ENCODE measurements at regions not wholly inside any gene's neighbourhood (a gene's known extent, or its start where the extent isn't known, plus 50 kb on each side); places are given as distances from the start of the nearest gene placed in this dataset.

DNA sequence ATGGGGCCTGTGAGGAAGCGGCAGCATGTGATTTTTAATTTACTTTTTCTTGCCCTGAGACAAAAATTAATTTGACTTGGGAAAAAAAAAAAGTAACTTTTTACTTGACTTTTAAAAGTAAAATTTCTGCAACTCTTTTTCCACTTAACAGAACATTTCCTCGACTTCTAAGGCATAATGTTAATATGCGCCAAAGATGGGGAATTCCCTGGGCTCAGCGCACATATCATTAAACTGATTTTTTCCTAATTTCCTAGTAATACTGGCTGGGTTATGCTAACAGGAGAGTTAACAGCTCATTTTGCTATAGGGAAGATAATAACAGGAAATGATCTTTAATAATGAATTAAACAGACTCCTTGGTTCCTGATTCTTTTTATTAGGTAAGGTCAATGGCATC is 120.6 kb upstream of the CDH5 start:
- Mint-ChIP-seq H3K36me3 (no peaks in the 10 kb centered on the region), H3K9me3 (no peaks in the 10 kb centered on the region), H3K4me3 (no peak overlapping the region), H3K27ac (no peak overlapping the region), H3K27me3 (ENCODE audit: low read depth) (no peaks in the 10 kb centered on the region; the same call in 1 of the 2 replicates), H3K4me1 (peaks cover 4% of the 10 kb centered on the region)
- ATAC-seq, result no peak
- TF ChIP-seq ZNF416 (CRISPR knock-in tag; IDR thresholded peaks at IDR 0.05) (no peak), TP53 (CRISPR knock-in tag; IDR thresholded peaks at IDR 0.05) (no peak), ZNF138 (CRISPR knock-in tag; conservative IDR thresholded peaks at IDR 0.05) (no peak), FOXP1 (CRISPR knock-in tag; IDR thresholded peaks at IDR 0.05; ENCODE audit: borderline replicate concordance) (no peak), GRHL2 (CRISPR knock-in tag; IDR thresholded peaks at IDR 0.05; ENCODE audit: insufficient replicate concordance, severe bottlenecking) (no peak), RORB (CRISPR knock-in tag; IDR thresholded peaks at IDR 0.05) (no peak), FOXK1 (CRISPR knock-in tag; IDR thresholded peaks at IDR 0.05) (no peak), GABPB1 (CRISPR knock-in tag; IDR thresholded peaks at IDR 0.05) (no peak), NR2C2 (CRISPR knock-in tag; IDR thresholded peaks at IDR 0.05) (no peak), HMGA2 (CRISPR knock-in tag; IDR thresholded peaks at IDR 0.05) (no peak), MXD4 (CRISPR knock-in tag; IDR thresholded peaks at IDR 0.05; ENCODE audit: borderline replicate concordance) (no peak), JUN (CRISPR knock-in tag; IDR thresholded peaks at IDR 0.05) (no peak)
- TF ChIP-seq, protein P1, sequence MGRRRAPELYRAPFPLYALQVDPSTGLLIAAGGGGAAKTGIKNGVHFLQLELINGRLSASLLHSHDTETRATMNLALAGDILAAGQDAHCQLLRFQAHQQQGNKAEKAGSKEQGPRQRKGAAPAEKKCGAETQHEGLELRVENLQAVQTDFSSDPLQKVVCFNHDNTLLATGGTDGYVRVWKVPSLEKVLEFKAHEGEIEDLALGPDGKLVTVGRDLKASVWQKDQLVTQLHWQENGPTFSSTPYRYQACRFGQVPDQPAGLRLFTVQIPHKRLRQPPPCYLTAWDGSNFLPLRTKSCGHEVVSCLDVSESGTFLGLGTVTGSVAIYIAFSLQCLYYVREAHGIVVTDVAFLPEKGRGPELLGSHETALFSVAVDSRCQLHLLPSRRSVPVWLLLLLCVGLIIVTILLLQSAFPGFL (CRISPR knock-in tag; IDR thresholded peaks at IDR 0.05; ENCODE audit: borderline replicate concordance), result no peak
- TF ChIP-seq, protein P2, sequence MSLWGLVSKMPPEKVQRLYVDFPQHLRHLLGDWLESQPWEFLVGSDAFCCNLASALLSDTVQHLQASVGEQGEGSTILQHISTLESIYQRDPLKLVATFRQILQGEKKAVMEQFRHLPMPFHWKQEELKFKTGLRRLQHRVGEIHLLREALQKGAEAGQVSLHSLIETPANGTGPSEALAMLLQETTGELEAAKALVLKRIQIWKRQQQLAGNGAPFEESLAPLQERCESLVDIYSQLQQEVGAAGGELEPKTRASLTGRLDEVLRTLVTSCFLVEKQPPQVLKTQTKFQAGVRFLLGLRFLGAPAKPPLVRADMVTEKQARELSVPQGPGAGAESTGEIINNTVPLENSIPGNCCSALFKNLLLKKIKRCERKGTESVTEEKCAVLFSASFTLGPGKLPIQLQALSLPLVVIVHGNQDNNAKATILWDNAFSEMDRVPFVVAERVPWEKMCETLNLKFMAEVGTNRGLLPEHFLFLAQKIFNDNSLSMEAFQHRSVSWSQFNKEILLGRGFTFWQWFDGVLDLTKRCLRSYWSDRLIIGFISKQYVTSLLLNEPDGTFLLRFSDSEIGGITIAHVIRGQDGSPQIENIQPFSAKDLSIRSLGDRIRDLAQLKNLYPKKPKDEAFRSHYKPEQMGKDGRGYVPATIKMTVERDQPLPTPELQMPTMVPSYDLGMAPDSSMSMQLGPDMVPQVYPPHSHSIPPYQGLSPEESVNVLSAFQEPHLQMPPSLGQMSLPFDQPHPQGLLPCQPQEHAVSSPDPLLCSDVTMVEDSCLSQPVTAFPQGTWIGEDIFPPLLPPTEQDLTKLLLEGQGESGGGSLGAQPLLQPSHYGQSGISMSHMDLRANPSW (CRISPR knock-in tag; conservative IDR thresholded peaks at IDR 0.05; ENCODE audit: low read depth), result no peak
- TF ChIP-seq, protein P3, sequence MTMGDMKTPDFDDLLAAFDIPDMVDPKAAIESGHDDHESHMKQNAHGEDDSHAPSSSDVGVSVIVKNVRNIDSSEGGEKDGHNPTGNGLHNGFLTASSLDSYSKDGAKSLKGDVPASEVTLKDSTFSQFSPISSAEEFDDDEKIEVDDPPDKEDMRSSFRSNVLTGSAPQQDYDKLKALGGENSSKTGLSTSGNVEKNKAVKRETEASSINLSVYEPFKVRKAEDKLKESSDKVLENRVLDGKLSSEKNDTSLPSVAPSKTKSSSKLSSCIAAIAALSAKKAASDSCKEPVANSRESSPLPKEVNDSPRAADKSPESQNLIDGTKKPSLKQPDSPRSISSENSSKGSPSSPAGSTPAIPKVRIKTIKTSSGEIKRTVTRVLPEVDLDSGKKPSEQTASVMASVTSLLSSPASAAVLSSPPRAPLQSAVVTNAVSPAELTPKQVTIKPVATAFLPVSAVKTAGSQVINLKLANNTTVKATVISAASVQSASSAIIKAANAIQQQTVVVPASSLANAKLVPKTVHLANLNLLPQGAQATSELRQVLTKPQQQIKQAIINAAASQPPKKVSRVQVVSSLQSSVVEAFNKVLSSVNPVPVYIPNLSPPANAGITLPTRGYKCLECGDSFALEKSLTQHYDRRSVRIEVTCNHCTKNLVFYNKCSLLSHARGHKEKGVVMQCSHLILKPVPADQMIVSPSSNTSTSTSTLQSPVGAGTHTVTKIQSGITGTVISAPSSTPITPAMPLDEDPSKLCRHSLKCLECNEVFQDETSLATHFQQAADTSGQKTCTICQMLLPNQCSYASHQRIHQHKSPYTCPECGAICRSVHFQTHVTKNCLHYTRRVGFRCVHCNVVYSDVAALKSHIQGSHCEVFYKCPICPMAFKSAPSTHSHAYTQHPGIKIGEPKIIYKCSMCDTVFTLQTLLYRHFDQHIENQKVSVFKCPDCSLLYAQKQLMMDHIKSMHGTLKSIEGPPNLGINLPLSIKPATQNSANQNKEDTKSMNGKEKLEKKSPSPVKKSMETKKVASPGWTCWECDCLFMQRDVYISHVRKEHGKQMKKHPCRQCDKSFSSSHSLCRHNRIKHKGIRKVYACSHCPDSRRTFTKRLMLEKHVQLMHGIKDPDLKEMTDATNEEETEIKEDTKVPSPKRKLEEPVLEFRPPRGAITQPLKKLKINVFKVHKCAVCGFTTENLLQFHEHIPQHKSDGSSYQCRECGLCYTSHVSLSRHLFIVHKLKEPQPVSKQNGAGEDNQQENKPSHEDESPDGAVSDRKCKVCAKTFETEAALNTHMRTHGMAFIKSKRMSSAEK (CRISPR knock-in tag; IDR thresholded peaks at IDR 0.05; ENCODE audit: borderline replicate concordance), result no peak
- TF ChIP-seq, protein P4, sequence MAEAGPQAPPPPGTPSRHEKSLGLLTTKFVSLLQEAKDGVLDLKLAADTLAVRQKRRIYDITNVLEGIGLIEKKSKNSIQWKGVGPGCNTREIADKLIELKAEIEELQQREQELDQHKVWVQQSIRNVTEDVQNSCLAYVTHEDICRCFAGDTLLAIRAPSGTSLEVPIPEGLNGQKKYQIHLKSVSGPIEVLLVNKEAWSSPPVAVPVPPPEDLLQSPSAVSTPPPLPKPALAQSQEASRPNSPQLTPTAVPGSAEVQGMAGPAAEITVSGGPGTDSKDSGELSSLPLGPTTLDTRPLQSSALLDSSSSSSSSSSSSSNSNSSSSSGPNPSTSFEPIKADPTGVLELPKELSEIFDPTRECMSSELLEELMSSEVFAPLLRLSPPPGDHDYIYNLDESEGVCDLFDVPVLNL (CRISPR knock-in tag; IDR thresholded peaks at IDR 0.05; ENCODE audit: borderline replicate concordance, low read depth), result no peak
- TF ChIP-seq, protein P5, sequence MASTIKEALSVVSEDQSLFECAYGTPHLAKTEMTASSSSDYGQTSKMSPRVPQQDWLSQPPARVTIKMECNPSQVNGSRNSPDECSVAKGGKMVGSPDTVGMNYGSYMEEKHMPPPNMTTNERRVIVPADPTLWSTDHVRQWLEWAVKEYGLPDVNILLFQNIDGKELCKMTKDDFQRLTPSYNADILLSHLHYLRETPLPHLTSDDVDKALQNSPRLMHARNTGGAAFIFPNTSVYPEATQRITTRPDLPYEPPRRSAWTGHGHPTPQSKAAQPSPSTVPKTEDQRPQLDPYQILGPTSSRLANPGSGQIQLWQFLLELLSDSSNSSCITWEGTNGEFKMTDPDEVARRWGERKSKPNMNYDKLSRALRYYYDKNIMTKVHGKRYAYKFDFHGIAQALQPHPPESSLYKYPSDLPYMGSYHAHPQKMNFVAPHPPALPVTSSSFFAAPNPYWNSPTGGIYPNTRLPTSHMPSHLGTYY (CRISPR knock-in tag; IDR thresholded peaks at IDR 0.05), result no peak
- TF ChIP-seq, protein P6, sequence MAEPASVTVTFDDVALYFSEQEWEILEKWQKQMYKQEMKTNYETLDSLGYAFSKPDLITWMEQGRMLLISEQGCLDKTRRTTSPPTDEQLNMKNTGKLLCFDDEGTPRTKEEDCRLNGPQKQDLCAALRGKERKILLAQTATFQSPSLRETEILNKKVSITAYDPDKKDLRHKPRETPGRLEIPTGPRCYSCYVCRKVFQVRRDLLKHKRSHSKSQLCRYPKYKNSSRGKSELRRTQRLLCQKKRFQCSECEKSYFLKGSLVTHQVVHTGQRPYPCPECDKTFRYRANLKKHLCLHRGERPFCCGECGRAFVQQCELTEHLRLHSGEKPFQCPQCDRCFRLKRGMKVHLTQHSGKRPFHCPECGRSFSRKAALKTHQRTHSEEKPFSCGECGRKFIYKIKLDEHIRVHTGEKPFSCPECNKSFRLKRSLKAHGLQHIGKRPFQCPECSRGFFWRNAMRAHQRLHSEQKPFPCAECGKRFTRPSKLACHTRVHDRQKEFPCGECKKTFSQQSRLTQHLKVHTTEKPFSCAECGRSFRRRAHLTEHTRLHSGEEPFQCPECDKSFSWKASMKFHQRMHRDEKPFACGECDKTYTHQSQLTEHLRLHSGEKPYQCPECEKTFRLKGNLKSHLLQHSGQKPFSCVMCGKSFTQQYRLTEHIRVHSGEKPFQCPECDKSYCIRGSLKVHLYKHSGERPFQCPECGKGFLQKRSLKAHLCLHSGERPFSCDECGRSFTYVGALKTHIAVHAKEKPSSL (CRISPR knock-in tag; conservative IDR thresholded peaks at IDR 0.05), result no peak
- DNase-seq (ENCODE audit: low spot score), result no peak
- ChIA-PET CTCF (interaction anchor here (0.6 kb wide), 1 partner anchor 470 kb away, joined by 3 read pairs; no protein-coding TSS in a partner anchor), POLR2A (no interaction called here)

Measured in WTC11 (cell line).